ENCODE measurements at regions not wholly inside any gene's neighbourhood (a gene's known extent, or its start where the extent isn't known, plus 50 kb on each side); places are given as distances from the start of the nearest gene placed in this dataset.
A peak's percentile ranks its signal among the peaks of the same experiment; 100 is the strongest.

DNA sequence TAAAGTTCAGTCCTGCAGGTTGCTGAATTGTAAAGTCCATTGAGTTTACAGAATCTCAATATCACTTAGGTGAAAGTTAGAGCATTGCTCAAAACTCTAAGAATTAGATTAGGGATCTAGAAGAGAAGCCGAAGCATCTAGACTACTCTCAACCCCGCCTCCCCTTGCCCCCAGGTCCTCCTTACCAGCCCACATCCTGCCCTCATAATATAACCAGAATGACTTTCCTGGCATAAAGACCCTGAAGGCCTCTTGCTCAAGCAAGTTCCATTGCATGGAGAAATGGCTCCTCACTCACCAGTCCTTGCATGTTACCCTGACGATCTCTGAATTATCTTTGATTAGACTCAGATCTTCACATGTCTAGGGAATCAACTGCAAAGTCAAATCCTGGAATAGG lies 78.8 kb downstream of the SPATA31C2 start:
- Histone ChIP-seq H3K27me3 (ENCODE audit: insufficient read depth, poor library complexity, severe bottlenecking) (no peaks in the 10 kb centered on the region), H3K4me1 (ENCODE audit: insufficient read depth, poor library complexity, severe bottlenecking) (no peaks in the 10 kb centered on the region), H3K27ac (ENCODE audit: poor library complexity, severe bottlenecking) (no peak overlapping the region), H3K36me3 (ENCODE audit: low read depth) (no peaks in the 10 kb centered on the region), H3K4me3 (ENCODE audit: severe bottlenecking) (no peak overlapping the region), H3K9me3 (ENCODE audit: severe bottlenecking) (no peaks in the 10 kb centered on the region)
- ATAC-seq (ENCODE audit: low read depth) (no peak), DNase-seq (ENCODE audit: low spot score) (no peak)
- TF ChIP-seq, protein P1, sequence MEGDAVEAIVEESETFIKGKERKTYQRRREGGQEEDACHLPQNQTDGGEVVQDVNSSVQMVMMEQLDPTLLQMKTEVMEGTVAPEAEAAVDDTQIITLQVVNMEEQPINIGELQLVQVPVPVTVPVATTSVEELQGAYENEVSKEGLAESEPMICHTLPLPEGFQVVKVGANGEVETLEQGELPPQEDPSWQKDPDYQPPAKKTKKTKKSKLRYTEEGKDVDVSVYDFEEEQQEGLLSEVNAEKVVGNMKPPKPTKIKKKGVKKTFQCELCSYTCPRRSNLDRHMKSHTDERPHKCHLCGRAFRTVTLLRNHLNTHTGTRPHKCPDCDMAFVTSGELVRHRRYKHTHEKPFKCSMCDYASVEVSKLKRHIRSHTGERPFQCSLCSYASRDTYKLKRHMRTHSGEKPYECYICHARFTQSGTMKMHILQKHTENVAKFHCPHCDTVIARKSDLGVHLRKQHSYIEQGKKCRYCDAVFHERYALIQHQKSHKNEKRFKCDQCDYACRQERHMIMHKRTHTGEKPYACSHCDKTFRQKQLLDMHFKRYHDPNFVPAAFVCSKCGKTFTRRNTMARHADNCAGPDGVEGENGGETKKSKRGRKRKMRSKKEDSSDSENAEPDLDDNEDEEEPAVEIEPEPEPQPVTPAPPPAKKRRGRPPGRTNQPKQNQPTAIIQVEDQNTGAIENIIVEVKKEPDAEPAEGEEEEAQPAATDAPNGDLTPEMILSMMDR (IDR thresholded peaks at IDR 0.05; ENCODE audit: poor library complexity, severe bottlenecking) = no peak

DNA sequence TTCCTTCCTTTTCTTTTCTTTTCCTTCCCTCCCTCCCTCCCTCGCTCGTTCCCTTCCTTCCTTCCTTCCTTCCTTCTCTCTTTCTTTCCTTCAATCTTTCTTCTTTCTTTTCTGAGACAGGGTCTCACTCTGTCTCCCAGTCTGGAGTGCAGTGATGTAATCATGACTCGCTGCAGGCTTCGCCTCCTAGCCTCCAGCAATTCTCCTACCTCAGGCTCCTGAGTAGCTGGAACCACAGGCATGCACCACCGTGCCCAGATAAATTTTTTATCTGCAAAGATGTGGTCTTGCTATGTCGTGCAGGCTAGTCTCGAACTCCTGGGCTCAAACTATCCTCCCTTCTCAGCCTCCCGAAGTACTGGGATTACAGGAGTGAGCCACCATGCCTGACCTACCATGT lies 81.4 kb downstream of the SPATA31C2 start:
- DNase-seq (ENCODE audit: low spot score) (no peak), ATAC-seq (ENCODE audit: low read depth) (peak; percentile 60)
- no peak overlapping the region for H3K27ac ChIP-seq (ENCODE audit: poor library complexity, severe bottlenecking)
- H3K4me3 ChIP-seq (ENCODE audit: severe bottlenecking) = no peak overlapping the region
- H3K36me3 ChIP-seq (ENCODE audit: low read depth) = no peaks in the 10 kb centered on the region
- TF ChIP-seq, protein P1 (IDR thresholded peaks at IDR 0.05; ENCODE audit: poor library complexity, severe bottlenecking) = no peak
- no peaks in the 10 kb centered on the region for H3K9me3 ChIP-seq (ENCODE audit: severe bottlenecking)
- no peaks in the 10 kb centered on the region for H3K27me3 ChIP-seq (ENCODE audit: insufficient read depth, poor library complexity, severe bottlenecking)
- H3K4me1 ChIP-seq (ENCODE audit: insufficient read depth, poor library complexity, severe bottlenecking) = no peaks in the 10 kb centered on the region

DNA sequence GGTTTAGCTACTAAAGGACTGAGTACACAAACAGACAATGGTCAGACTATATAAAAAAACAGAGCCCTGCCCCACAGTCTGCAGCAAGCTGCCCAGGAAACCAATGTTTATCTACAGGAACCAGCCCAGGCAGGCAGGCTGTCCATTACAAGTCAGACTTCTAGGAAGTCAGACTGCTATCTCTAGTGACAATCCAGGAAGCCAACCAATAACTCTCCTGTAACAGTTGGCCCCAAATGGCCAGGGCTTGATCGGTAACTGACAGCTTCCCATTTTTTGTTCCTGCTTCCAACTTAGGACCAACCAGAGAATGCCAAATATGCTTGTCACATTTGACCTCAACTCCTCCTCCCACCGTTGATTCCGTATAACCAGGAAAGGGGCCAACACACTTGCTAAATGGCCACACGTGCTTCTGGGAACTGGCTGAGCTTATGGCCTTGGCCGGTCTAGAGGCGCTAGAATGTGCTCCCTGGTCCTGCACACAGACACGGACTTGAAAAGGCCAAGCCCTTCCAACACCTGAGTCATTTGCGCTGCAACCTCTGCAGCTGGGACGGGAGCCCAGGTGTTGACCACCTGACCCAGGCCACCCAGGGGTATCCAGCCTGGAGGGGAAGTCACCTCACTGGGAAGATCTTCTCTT lies 79.6 kb upstream of the CDK20 start:
- Histone ChIP-seq H3K9me3 (ENCODE audit: severe bottlenecking) (no peaks in the 10 kb centered on the region), H3K27me3 (ENCODE audit: insufficient read depth, poor library complexity, severe bottlenecking) (no peaks in the 10 kb centered on the region), H3K4me3 (ENCODE audit: severe bottlenecking) (no peak overlapping the region), H3K4me1 (ENCODE audit: insufficient read depth, poor library complexity, severe bottlenecking) (no peaks in the 10 kb centered on the region), H3K36me3 (ENCODE audit: low read depth) (no peaks in the 10 kb centered on the region), H3K27ac (ENCODE audit: poor library complexity, severe bottlenecking) (no peak overlapping the region)
- no peak for DNase-seq (ENCODE audit: low spot score)
- TF ChIP-seq, protein P1 (IDR thresholded peaks at IDR 0.05; ENCODE audit: poor library complexity, severe bottlenecking) = no peak
- no peak for ATAC-seq (ENCODE audit: low read depth)

DNA sequence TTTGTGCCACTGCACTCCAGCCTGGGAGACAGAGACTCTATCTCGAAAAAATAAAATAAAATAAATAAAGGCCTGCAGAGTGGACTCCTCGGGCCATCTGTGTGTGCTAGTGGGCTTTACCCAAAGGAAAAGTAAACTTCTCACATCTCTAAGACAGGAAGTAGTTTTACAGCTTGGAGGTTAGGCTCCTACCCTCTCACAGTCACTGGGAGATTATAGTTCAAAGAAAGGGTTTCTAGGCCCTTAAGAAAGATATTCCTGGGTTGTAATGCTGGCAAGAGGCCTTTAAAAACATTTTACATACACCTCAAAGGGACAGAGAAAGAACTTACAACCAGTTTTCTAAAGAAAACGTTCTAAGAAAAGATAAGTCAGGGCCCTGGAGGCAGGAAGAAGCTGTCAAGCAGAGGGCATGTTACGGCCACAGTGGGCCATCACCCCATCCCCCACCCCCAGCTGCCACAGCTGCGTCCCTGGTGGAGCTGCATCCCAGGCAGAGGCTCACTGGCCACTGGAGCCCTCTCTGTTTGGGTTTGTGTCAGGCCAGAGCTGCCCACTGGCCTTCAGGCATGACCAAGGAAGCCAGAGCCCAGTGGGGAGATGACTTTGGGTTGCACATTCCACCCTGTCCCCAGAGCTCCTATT lies 78.1 kb upstream of the CDK20 start:
- TF ChIP-seq, protein P1 (IDR thresholded peaks at IDR 0.05; ENCODE audit: poor library complexity, severe bottlenecking) = no peak
- no peak for DNase-seq (ENCODE audit: low spot score)
- no peaks in the 10 kb centered on the region for H3K36me3 ChIP-seq (ENCODE audit: low read depth)
- no peaks in the 10 kb centered on the region for H3K4me1 ChIP-seq (ENCODE audit: insufficient read depth, poor library complexity, severe bottlenecking)
- no peaks in the 10 kb centered on the region for H3K27me3 ChIP-seq (ENCODE audit: insufficient read depth, poor library complexity, severe bottlenecking)
- H3K9me3 ChIP-seq (ENCODE audit: severe bottlenecking) = no peaks in the 10 kb centered on the region
- H3K27ac ChIP-seq (ENCODE audit: poor library complexity, severe bottlenecking) = no peak overlapping the region
- no peak overlapping the region for H3K4me3 ChIP-seq (ENCODE audit: severe bottlenecking)
- no peak for ATAC-seq (ENCODE audit: low read depth)

DNA sequence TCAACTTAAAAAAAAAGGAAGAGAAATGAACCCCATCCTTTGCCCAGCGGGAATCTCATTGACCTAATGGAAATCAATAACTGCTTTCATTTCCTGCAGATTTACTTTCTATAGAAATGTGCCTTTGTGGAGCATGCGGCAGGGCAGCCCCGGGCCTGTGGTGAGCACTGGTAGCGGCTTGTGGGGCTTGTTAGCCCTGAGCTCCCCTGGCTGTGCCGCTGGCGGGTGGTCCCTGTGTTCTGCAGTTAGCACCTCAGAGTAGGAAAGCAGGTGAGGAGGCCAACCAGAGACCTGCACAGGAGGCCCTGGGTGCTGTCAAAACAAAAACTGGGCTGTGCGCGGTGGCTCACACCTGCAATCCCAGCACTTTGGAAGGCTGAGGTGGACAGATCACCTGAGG lies 76.8 kb upstream of the CDK20 start:
- TF ChIP-seq, protein P1 (IDR thresholded peaks at IDR 0.05; ENCODE audit: poor library complexity, severe bottlenecking) = no peak
- Histone ChIP-seq H3K4me3 (ENCODE audit: severe bottlenecking) (no peak overlapping the region), H3K4me1 (ENCODE audit: insufficient read depth, poor library complexity, severe bottlenecking) (no peaks in the 10 kb centered on the region), H3K36me3 (ENCODE audit: low read depth) (no peaks in the 10 kb centered on the region), H3K9me3 (ENCODE audit: severe bottlenecking) (no peaks in the 10 kb centered on the region), H3K27ac (ENCODE audit: poor library complexity, severe bottlenecking) (no peak overlapping the region), H3K27me3 (ENCODE audit: insufficient read depth, poor library complexity, severe bottlenecking) (no peaks in the 10 kb centered on the region)
- DNase-seq (ENCODE audit: low spot score) = no peak
- no peak for ATAC-seq (ENCODE audit: low read depth)
